ENCODE measurements at regions not wholly inside any gene's neighbourhood (a gene's known extent, or its start where the extent isn't known, plus 50 kb on each side); places are given as distances from the start of the nearest gene placed in this dataset.
"Not testable (repeated sequence)": the region's sequence is repeated elsewhere in the genome, so short reads cannot be mapped to it uniquely, and the experiment has no call there.

- DNase-seq: no peak
Measured at GRCh38 chr13:42373048-42373812, 101.3 kb downstream of the AKAP11 start.

GRCh38 chr13:42375663-42376062 is 103.7 kb downstream of the AKAP11 start:
- DNase-seq: no peak

- peak; percentile 24 for DNase-seq
Measured at GRCh38 chr13:42377640-42378382, 105.9 kb downstream of the AKAP11 start.

GRCh38 chr13:42378383-42378780 is 106.4 kb downstream of the AKAP11 start:
- DNase-seq: no peak

GRCh38 chr13:42379241-42379640 is 107.3 kb downstream of the AKAP11 start:
- no peak for DNase-seq

- DNase-seq: no peak
Measured at GRCh38 chr13:42380420-42381164, 108.6 kb downstream of the AKAP11 start.

GRCh38 chr13:42381165-42381425 is 109.1 kb downstream of the AKAP11 start:
- no peak for DNase-seq

GRCh38 chr13:42381426-42381825 is 109.5 kb downstream of the AKAP11 start:
- not testable (repeated sequence) for DNase-seq

GRCh38 chr13:42383025-42383424 is 111.1 kb downstream of the AKAP11 start:
- DNase-seq: no peak

- no peak for DNase-seq
Measured at GRCh38 chr13:42384265-42384664, 112.3 kb downstream of the AKAP11 start.

- no peak for DNase-seq
Measured at GRCh38 chr13:42388326-42388725, 116.4 kb downstream of the AKAP11 start.

- no peak for DNase-seq
Measured at GRCh38 chr13:42389041-42389440, 117.1 kb downstream of the AKAP11 start.

- no peak for DNase-seq
Measured at GRCh38 chr13:42392180-42392579, 120.2 kb downstream of the AKAP11 start.

- no peak for DNase-seq
Measured at GRCh38 chr13:42392716-42393572, 121.0 kb downstream of the AKAP11 start.

GRCh38 chr13:42393573-42394360 is 121.8 kb downstream of the AKAP11 start:
- DNase-seq: no peak

GRCh38 chr13:42394361-42394708 is 122.4 kb downstream of the AKAP11 start:
- DNase-seq: no peak

GRCh38 chr13:42394711-42395085 is 122.7 kb downstream of the AKAP11 start:
- no peak for DNase-seq

- no peak for DNase-seq
Measured at GRCh38 chr13:42395086-42395821, 123.3 kb downstream of the AKAP11 start.

GRCh38 chr13:42396501-42396900 is 124.5 kb downstream of the AKAP11 start:
- DNase-seq: no peak

GRCh38 chr13:42396901-42397655 is 125.1 kb downstream of the AKAP11 start:
- DNase-seq: no peak

- no peak for DNase-seq
Measured at GRCh38 chr13:42398533-42398932, 126.6 kb downstream of the AKAP11 start.
